ENCODE measurements at regions not wholly inside any gene's neighbourhood (a gene's known extent, or its start where the extent isn't known, plus 50 kb on each side); places are given as distances from the start of the nearest gene placed in this dataset.

DNA sequence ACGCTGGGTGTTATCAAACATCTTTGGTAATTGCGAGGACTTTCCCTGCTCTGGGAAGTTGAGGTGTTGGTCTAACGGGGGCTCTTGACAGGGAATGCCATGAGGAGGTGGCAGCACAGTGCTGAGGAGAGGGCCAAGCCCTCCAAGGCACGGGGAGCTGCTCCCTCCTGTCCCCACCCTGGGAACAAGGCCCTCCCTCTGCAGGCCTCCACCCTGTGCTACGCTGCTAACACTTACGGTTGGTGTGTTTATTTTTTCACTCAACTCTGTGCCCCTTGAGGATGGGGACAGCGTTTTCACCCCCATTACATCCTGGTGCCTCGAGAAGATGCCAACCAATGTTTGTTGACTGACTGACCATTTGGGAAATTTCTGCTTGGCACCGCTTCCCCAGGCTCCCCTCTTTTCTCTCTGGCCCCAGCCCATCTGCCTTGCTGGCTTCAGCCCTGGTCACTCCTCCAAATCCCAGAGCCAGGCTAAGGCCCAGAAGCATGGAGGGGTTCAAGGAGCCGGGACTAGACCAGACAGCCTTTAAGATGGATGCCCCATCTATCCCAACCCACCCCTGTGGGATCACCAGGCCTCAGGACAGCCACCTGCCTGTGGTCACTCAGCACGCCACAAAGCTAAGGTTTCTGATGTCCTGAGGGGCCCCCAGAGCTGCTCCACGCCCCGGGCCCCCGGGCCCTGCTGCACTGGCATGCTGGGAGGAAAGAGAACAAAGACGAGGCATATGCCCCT is 125.7 kb downstream of the BARX1 start:
- DNase-seq (ENCODE audit: low read depth), result no peak

DNA sequence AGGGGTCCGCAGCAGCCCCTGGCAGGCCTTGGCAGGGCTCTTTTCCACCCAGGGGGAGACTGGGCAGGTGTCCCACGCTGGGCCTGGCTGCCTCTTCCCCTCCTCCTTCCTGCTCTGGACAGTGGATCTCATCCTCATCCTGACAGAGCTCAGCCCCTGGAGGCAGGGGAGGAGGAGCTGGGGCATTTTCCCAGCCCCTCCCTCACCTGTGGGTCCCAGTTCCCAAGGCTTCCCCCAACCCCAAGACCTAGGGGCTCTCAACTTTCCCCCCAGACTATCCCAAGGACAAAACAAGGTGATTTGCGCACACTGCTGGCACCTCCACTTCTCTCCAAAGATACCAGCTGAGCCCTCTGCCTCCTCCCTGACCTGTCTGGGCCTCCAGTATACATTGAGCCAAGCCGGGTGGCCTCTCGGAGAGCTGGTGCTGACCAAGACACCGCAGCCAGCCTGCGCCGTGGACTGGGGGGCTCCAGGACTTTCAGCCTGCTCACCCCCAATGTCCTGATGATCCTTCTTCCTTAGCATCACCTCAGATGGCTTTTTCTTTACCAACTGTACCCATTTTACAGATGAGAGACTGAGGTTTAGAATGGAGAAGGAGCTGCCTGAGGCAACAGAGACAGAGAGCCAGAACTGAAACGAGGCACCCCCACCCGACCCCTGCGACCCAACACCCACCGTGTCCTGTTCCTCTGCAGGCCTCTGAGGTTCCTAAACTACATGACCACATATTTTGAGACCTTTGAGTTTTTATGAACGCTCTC is 126.6 kb downstream of the BARX1 start:
- DNase-seq (ENCODE audit: low read depth), result no peak

- DNase-seq (ENCODE audit: low read depth), result peak; percentile 49
Measured at GRCh38 chr9:93827545-93828330, 127.4 kb downstream of the BARX1 start.

- no peak for DNase-seq (ENCODE audit: low read depth)
Measured at GRCh38 chr9:93826905-93827544, 128.1 kb downstream of the BARX1 start.

- no peak for DNase-seq (ENCODE audit: low read depth)
Measured at GRCh38 chr9:93826209-93826608, 128.9 kb downstream of the BARX1 start.

DNA sequence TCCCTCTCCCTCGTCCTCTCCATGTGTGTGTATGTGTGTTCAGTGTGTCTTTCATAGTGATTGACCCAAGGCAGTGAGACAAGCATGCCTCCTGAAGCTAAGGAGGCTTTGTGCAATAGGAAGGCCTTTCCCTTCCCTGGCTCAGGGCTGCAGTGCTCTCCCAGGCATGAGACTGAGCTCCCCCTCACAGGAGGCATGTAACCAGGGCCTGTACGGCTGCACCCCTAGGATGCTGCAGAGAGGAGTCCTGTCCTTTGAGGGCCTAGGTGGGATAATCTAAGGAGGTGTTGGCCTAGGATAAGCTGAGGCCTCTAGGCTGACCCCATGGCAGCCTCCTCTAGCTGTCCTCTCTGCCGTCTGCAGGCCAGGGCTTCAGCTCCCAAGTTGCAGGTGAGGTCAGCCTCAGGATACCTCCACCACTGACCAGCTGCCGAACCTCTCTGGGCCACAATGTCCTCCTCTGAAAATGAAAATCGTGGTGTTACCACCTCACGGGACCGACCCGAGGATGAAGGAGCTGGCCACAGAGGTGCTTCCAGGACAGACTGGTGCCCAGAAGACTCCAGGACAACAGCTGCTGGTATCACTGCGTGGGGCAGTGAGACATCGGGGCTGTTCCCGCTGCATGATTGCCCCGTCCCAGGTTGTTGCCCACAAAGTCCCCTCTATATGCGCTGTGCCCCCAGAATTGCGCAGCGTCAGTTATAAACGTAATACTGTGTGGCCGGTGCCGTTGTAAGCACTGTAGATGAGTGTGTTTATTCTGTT is 129.6 kb downstream of the BARX1 start:
- DNase-seq (ENCODE audit: low read depth), result no peak

- DNase-seq (ENCODE audit: low read depth), result no peak
Measured at GRCh38 chr9:93824386-93825294, 130.5 kb downstream of the BARX1 start.

DNA sequence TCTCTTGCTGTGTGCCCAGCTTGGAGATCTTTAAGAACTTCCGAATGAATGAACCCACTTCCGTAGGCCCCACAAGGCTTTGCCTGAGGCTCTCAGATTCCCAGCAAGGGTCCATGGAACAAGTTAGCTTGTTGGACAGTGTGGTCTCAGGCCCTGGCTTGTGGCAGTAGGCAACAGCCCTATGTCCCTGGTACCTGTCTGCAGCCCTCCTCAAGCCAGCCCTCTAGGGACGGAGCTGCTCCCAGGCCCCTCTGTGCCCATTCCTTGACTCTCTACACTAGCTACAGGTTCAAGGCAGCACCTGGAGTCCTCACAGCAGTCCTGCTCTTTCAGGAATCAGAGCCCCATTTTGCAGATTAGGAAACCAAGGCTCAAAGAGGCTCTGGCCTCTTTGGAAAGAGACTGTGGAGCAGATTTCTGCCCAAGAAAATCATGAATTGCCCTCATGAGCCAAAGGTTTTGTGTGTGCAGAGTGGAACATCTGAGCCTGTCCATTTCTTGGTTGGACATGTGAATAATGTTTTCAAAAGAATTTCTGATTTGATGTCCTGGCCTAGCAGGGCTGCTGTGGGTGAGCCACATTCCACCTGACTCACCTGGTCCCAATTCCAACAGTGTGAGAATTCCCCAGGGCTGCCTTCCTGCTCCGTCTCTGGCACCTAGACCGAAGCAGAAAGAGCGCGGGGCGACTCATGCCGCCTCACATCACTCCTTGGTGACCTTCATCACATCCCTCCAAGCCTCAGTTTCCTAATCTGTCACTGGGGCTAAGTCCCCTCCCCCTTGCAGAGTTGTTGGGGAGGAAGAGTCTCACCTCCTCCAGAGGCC is 131.7 kb downstream of the BARX1 start:
- no peak for DNase-seq (ENCODE audit: low read depth)

GRCh38 chr9:93822229-93822628 is 132.9 kb downstream of the BARX1 start:
- DNase-seq (ENCODE audit: low read depth), result no peak

DNA sequence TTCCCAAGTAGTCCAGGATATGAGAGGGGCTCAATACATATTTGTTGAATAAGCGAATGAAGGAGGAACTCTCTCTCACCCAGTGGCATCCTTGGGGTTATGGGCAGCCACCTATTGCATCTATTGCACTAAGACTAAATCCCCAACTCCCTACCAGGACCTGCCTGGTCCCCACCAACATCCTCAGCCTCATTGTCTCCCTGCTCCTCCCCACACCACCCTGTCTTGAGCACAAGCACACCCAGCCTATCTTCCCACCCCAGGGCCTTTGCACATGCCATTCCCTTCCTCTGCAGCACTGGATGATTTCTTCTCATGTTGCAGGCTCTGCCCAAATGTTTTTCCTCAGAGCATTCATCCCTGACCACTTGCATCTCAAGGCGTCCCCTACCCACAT is 133.8 kb downstream of the BARX1 start:
- no peak for DNase-seq (ENCODE audit: low read depth)

DNA sequence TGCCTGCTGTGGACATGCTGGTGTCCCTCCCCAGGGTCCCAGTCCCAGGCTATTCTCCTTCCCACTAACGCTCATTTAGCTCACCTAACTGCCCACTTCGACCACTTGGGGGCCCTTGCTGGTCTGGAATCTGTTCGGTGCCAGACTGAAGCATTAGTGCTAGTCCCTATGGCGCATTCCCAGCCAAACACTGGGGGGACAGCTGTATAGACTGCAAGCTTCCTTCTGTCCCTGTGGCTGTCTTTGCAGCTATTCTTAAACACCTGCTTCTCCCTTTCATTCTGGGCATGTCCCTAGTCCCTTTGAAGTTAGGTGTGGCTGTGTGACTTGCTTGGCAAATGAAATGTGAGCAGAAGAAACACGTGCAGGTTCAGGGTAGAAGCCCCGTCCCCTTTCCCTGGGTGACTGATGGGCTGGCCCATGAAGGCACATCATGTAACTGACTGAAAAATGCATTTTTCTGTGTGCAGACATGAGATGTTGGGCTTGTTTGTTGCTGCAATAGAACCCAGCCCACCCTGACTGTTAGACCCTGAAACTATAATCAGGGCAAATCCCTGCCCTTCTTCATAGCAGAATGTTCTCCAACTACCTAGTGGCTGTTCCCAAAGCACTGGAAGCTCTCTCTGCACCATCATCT is 134.4 kb downstream of the BARX1 start:
- DNase-seq (ENCODE audit: low read depth), result peak; percentile 2

GRCh38 chr9:93819905-93820304 is 135.2 kb downstream of the BARX1 start:
- no peak for DNase-seq (ENCODE audit: low read depth)

DNA sequence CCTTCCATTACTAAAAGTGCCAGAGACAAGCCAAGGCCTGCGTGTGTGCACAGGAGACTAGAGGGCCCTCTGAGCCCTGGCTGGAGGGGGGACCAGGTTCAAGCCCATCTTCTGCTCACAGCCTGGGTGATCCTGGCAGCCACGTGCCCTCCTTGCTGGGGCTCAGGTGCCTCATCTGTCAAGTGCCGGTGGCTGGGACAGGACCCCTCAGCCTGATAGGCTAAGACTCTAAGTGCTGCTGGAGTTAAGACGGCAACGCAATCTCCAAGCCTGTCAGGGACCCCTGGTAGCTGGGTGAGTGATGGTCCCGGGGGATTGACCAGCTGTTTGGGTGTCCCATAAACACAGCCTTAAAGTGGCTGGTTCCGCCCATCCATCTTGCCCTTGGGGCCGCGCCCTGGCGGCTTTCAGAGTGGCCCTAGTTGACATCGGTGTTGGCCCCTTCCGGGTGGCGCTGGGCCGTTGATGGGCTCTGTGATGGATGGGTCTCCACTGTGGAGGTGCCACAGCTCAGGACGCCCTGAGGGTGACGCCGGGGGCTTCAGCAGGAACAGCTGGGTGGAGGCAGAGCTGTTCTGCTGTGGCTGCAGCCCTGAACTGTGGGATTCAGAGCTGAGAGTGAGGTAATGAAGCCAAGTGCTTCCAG is 136.2 kb downstream of the BARX1 start:
- no peak for DNase-seq (ENCODE audit: low read depth)

GRCh38 chr9:93818237-93818636 is 136.9 kb downstream of the BARX1 start:
- no peak for DNase-seq (ENCODE audit: low read depth)

DNA sequence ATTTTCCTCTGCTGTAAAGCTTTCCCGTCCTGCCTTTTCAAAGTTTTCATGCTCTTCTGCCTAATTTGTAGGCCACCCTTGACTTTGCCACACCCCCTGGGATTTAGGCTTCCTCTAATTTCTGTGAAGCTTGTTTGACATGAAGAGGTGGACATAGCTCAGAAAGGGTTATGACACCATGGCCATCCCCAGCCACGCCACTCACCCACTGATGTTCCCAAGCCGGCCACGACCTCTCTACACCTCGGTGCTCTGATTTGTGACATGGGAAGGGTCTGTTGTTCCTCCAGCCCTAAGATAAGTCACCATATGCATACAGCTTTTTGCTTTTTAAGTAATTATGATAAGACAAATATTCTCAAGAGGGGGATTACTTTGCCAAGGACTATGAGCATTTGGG is 139.5 kb downstream of the BARX1 start:
- no peak for DNase-seq (ENCODE audit: low read depth)

GRCh38 chr9:93815135-93815534 is 140.0 kb downstream of the BARX1 start:
- no peak for DNase-seq (ENCODE audit: low read depth)

- DNase-seq (ENCODE audit: low read depth), result no peak
Measured at GRCh38 chr9:93814077-93814956, 140.8 kb downstream of the BARX1 start.
